SK-N-SH (cell line): ENCODE measurements at regions not wholly inside any gene's neighbourhood (a gene's known extent, or its start where the extent isn't known, plus 50 kb on each side); places are given as distances from the start of the nearest gene placed in this dataset.
A peak's percentile ranks its signal among the peaks of the same experiment; 100 is the strongest.

Experiments used
- CTCF ChIA-PET: fragments of 300-600, 350-600 bp; formaldehyde crosslinking; extraction: SDS; loops from one replicate; lab custom pipeline; 2021; lab: Yijun Ruan, JAX
- POLR2A ChIA-PET: fragments of 350-600 bp; sonication (Branson Sonifier 250); formaldehyde crosslinking; extraction: SDS; loops from one replicate; lab custom pipeline; 2020; ENCODE audit warnings: antibody characterized with exemption, inconsistent platforms; lab: Yijun Ruan, JAX
- DNase-seq: peaks from one replicate; pipeline ENCODE4 v3.0.0; 2012
- H2AFZ ChIP-seq: fragments of 200-600 bp; sonication (generic); 2 replicates; pipeline ENCODE4 v1.8.1; 2016; ENCODE audit warnings: antibody characterized with exemption, mild to moderate bottlenecking, low read depth
- H3F3A ChIP-seq: fragments of 200-600 bp; sonication (generic); replicated peaks from 2 replicates; pipeline ENCODE3; 2016; ENCODE audit warnings: antibody characterized with exemption, mild to moderate bottlenecking; ENCODE audit not compliant: insufficient read depth
- H3K27ac ChIP-seq, 2 experiments: fragments of 200-500 bp in 1 of 2; fragments of 200-600 bp in 1 of 2; sonication (Bioruptor generic) in 1 of 2; sonication (generic), shearing (Covaris generic) in 1 of 2; 2 replicates each; pipeline versions ENCODE4 v1.5.1 to v1.6.1; 2014 to 2016; ENCODE audit warnings: low read depth in 2 of 2, inconsistent platforms in 1 of 2, low read length in 1 of 2, mild to moderate bottlenecking in 1 of 2, mixed read lengths in 1 of 2
- H3K27me3 ChIP-seq: fragments of 200-600 bp; sonication (generic), shearing (Covaris generic); 2 replicates; pipeline ENCODE4 v1.6.1; 2016; ENCODE audit warnings: mixed run types; ENCODE audit not compliant: insufficient read depth
- H3K36me3 ChIP-seq, 2 experiments: fragments of 200-500 bp in 1 of 2; fragments of 200-600 bp in 1 of 2; sonication (Bioruptor generic) in 1 of 2; sonication (generic) in 1 of 2; replicated peaks in 1 of 2; 2 replicates each; pipeline versions ENCODE3 to v1.5.1; 2014 to 2016; ENCODE audit warnings: low read length in 1 of 2, mild to moderate bottlenecking in 1 of 2; ENCODE audit not compliant: insufficient read depth in 2 of 2, control insufficient read depth in 1 of 2
- H3K4me1 ChIP-seq, 2 experiments: fragments of 200-500 bp in 1 of 2; fragments of 200-600 bp in 1 of 2; sonication (Bioruptor generic) in 1 of 2; sonication (generic), shearing (Covaris generic) in 1 of 2; 2 replicates each; pipeline versions ENCODE4 v1.5.1 to v1.6.1; 2014 to 2016; ENCODE audit warnings: low read depth in 1 of 2, low read length in 1 of 2, mixed run types in 1 of 2; ENCODE audit not compliant: insufficient read depth in 2 of 2, control insufficient read depth in 1 of 2
- H3K4me2 ChIP-seq: fragments of 200-600 bp; sonication (generic), shearing (Covaris generic); 2 replicates; pipeline ENCODE4 v1.6.1; 2017; ENCODE audit warnings: mixed run types
- H3K4me3 ChIP-seq, 2 experiments: fragments of 200-500 bp in 1 of 2; fragments of 200-600 bp in 1 of 2; sonication (Bioruptor generic) in 1 of 2; sonication (generic), shearing (Covaris generic) in 1 of 2; 2 replicates each; pipeline versions ENCODE4 v1.5.1 to v1.8.1; 2014 to 2016; ENCODE audit warnings: low read depth in 2 of 2, inconsistent platforms in 1 of 2, low read length in 1 of 2, mild to moderate bottlenecking in 1 of 2, mixed read lengths in 1 of 2, moderate library complexity in 1 of 2
- H3K79me2 ChIP-seq: fragments of 200-600 bp; sonication (generic); 2 replicates; pipeline ENCODE4 v1.8.1; 2017; ENCODE audit warnings: mild to moderate bottlenecking; ENCODE audit not compliant: insufficient read depth
- H3K9ac ChIP-seq: fragments of 200-600 bp; sonication (generic); 2 replicates; pipeline ENCODE4 v1.6.1; 2017; ENCODE audit warnings: mixed run types
- H3K9me2 ChIP-seq: fragments of 200-600 bp; sonication (generic); 2 replicates; pipeline ENCODE4 v1.6.1; 2017; ENCODE audit warnings: mixed run types
- H3K9me3 ChIP-seq: fragments of 200-600 bp; sonication (generic); 2 replicates; pipeline ENCODE4 v1.6.1; 2017; ENCODE audit warnings: mixed run types, mild to moderate bottlenecking, moderate library complexity
- H4K20me1 ChIP-seq: fragments of 200-600 bp; sonication (generic); 2 replicates; pipeline ENCODE4 v1.6.1; 2017; ENCODE audit warnings: mild to moderate bottlenecking, mixed run types; ENCODE audit not compliant: insufficient read depth
- CTCF ChIP-seq: fragments of 200-600 bp; sonication (generic); IDR thresholded peaks from 2 replicates; pipeline ENCODE4 v1.6.1; 2017; ENCODE audit warnings: antibody characterized with exemption, mild to moderate bottlenecking, moderate library complexity
- EZH2phosphoT487 ChIP-seq: fragments of 200-600 bp; sonication (generic); IDR thresholded peaks from 2 replicates; pipeline ENCODE4 v1.6.1; 2017; ENCODE audit warnings: low read depth, mixed run types, mild to moderate bottlenecking, antibody characterized with exemption, moderate library complexity, borderline replicate concordance
- FOXM1 ChIP-seq: IDR thresholded peaks from 2 replicates; pipeline ENCODE4 v1.4.0; 2012; ENCODE audit warnings: low read depth, mild to moderate bottlenecking
- GABPA ChIP-seq: IDR thresholded peaks from 2 replicates; pipeline ENCODE4 v1.4.0; 2012; ENCODE audit warnings: low read depth, mild to moderate bottlenecking
- MEF2A ChIP-seq: IDR thresholded peaks from 2 replicates; pipeline ENCODE4 v1.4.0; 2012; ENCODE audit warnings: low read depth, borderline replicate concordance
- MXI1 ChIP-seq: IDR thresholded peaks from 2 replicates; pipeline ENCODE4 v1.6.1; 2012; ENCODE audit warnings: mild to moderate bottlenecking, low read depth, low read length, improper control_type of control experiment
- RAD21 ChIP-seq: IDR thresholded peaks from 2 replicates; pipeline ENCODE4 v1.6.1; 2012; ENCODE audit warnings: mild to moderate bottlenecking, low read length
- RCOR1 ChIP-seq: fragments of 150-350 bp; IDR thresholded peaks from 2 replicates; pipeline ENCODE4 v1.6.1; 2017; ENCODE audit warnings: antibody characterized with exemption, low read length
- USF2 ChIP-seq: fragments of 150-350 bp; IDR thresholded peaks from 2 replicates; pipeline ENCODE4 v1.6.1; 2017; ENCODE audit warnings: antibody characterized with exemption, low read length, low read depth, borderline replicate concordance
- WGBS: methylation state at CpG from one replicate; pipeline ENCODE4 v1.1.6; 2017; ENCODE audit warnings: low lambda C conversion rate; 5-methylcytosine and 5-hydroxymethylcytosine counted together
- TF ChIP-seq, protein P1 (sequence below): IDR thresholded peaks from 2 replicates; pipeline ENCODE4 v1.6.1; 2012; ENCODE audit warnings: mild to moderate bottlenecking, low read depth, low read length, moderate library complexity
- TF ChIP-seq, protein P2 (sequence below): IDR thresholded peaks from 2 replicates; pipeline ENCODE4 v1.4.0; 2012; ENCODE audit warnings: low read depth

DNA sequence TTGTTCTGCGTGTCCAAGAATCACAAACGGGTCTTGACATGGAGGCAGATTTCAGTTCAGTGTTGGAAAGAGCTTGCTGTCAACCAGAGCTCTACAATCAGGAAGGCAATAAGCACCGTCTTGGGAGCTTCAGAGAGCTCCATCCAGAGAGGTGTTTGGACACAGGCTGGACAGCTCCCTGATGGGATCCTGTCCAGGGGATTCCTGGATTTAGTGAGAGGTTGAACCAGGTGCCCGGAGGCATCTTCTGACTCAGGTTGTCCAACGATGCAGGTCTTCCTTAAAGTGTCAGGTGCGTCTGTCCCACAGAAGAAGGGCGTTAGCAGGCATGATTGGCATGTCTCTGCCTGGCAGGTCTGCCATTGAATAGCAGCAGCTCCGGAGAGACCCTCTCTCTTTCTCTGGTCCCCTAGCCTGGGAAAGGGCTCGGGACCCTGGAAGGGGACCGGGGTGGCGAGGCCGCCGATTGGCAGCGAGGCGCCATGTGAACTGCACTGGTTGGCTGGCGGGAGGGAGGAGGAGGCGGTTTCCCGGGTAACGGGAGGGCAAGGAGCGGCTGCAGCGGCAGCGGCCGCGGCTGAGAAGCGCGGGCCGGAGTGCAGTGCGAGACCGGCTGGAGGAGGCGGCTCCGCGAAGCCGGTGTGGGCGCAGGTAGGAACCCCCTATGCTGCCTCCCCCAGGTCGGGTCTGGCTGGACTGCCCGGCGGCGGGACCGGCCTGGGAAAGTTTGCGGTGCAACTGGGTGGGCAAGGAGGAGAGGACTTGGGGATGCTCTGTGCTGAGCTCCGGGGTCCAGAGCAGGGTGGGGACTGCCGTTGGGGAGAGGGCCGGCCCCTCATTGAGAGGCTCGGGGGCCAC, 104.1 kb upstream of the E2F8 start:
- Histone ChIP-seq H3K27ac (no peak overlapping the region), H3K9me2 (no peaks in the 10 kb centered on the region), H3K9ac (no peak overlapping the region), H3K79me2 (no peaks in the 10 kb centered on the region), H2AFZ (no peak overlapping the region), H3K4me1 (peaks cover 0 to 12% of the 10 kb centered on the region in 2 experiments; a peak in 2 of 4 replicates), H3K4me2 (no peak overlapping the region; the same call in 1 of the 2 replicates), H3K27me3 (peaks cover 57% of the 10 kb centered on the region), H3K36me3 (no peaks in the 10 kb centered on the region), H4K20me1 (no peaks in the 10 kb centered on the region), H3K4me3 (peak overlapping the region in 1 of 2 experiments; percentile 37; a peak in 1 of 4 replicates), H3F3A (no peaks in the 10 kb centered on the region), H3K9me3 (no peaks in the 10 kb centered on the region)
- 53% methylated on average over 3 of the region's 44 CpGs for WGBS
- no peak for TF ChIP-seq MXI1
- TF ChIP-seq, protein P1, sequence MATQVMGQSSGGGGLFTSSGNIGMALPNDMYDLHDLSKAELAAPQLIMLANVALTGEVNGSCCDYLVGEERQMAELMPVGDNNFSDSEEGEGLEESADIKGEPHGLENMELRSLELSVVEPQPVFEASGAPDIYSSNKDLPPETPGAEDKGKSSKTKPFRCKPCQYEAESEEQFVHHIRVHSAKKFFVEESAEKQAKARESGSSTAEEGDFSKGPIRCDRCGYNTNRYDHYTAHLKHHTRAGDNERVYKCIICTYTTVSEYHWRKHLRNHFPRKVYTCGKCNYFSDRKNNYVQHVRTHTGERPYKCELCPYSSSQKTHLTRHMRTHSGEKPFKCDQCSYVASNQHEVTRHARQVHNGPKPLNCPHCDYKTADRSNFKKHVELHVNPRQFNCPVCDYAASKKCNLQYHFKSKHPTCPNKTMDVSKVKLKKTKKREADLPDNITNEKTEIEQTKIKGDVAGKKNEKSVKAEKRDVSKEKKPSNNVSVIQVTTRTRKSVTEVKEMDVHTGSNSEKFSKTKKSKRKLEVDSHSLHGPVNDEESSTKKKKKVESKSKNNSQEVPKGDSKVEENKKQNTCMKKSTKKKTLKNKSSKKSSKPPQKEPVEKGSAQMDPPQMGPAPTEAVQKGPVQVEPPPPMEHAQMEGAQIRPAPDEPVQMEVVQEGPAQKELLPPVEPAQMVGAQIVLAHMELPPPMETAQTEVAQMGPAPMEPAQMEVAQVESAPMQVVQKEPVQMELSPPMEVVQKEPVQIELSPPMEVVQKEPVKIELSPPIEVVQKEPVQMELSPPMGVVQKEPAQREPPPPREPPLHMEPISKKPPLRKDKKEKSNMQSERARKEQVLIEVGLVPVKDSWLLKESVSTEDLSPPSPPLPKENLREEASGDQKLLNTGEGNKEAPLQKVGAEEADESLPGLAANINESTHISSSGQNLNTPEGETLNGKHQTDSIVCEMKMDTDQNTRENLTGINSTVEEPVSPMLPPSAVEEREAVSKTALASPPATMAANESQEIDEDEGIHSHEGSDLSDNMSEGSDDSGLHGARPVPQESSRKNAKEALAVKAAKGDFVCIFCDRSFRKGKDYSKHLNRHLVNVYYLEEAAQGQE = peak; percentile 88
- POLR2A ChIA-PET = no interaction called here
- DNase-seq = peak; percentile 92
- CTCF ChIA-PET = interaction anchor here (1.0 to 2.3 kb wide), 6 partner anchors 19 to 209 kb away, joined by 3 to 6 read pairs (median 4); no protein-coding TSS in a partner anchor

- Histone ChIP-seq H3K4me1 (peaks cover 0 to 12% of the 10 kb centered on the region in 2 experiments; a peak in 2 of 4 replicates), H3K4me3 (no peak overlapping the region), H3K27ac (no peak overlapping the region), H3K4me2 (no peak overlapping the region), H3K9me2 (no peaks in the 10 kb centered on the region), H3K27me3 (peaks cover 48% of the 10 kb centered on the region), H2AFZ (no peak overlapping the region), H4K20me1 (no peaks in the 10 kb centered on the region), H3K79me2 (no peaks in the 10 kb centered on the region), H3F3A (no peaks in the 10 kb centered on the region), H3K9ac (no peak overlapping the region), H3K36me3 (no peaks in the 10 kb centered on the region), H3K9me3 (no peaks in the 10 kb centered on the region)
- DNase-seq = no peak
- 14% methylated on average over 1 of the region's 1 CpG for WGBS
- POLR2A ChIA-PET = no interaction called here
- CTCF ChIA-PET = interaction anchor here (1.3 kb wide), 1 partner anchor 82 kb away, joined by 3 read pairs; no protein-coding TSS in a partner anchor
- no peak for TF ChIP-seq USF2
- no peak for TF ChIP-seq FOXM1
- TF ChIP-seq GABPA = no peak
- TF ChIP-seq CTCF = no peak
- TF ChIP-seq RCOR1 = no peak
- TF ChIP-seq EZH2phosphoT487 = no peak
- no peak for TF ChIP-seq RAD21
- TF ChIP-seq, protein P2, sequence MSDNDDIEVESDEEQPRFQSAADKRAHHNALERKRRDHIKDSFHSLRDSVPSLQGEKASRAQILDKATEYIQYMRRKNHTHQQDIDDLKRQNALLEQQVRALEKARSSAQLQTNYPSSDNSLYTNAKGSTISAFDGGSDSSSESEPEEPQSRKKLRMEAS = no peak
- TF ChIP-seq MEF2A = no peak
Measured at GRCh38 chr11:19342036-19342435, 101.3 kb upstream of the E2F8 start.
